ENCODE measurements at regions not wholly inside any gene's neighbourhood (a gene's known extent, or its start where the extent isn't known, plus 50 kb on each side); places are given as distances from the start of the nearest gene placed in this dataset.

- DNase-seq: no peak
Observed at GRCh38 chr13:40155201-40155600, 499.7 kb downstream of the COG6 start.

- DNase-seq: no peak
Observed at GRCh38 chr13:40158218-40158617, 502.8 kb downstream of the COG6 start.

GRCh38 chr13:40158757-40159156 lies 503.3 kb downstream of the COG6 start:
- DNase-seq: no peak

GRCh38 chr13:40159736-40160135 lies 504.3 kb downstream of the COG6 start:
- DNase-seq: no peak

- DNase-seq: no peak
Observed at GRCh38 chr13:40160618-40161350, 505.3 kb downstream of the COG6 start.

- no peak for DNase-seq
Observed at GRCh38 chr13:40161351-40161810, 505.1 kb downstream of the FOXO1 start.

GRCh38 chr13:40161931-40162330 lies 504.5 kb downstream of the FOXO1 start:
- DNase-seq: no peak

GRCh38 chr13:40163066-40164000 lies 503.1 kb downstream of the FOXO1 start:
- no peak for DNase-seq

- no peak for DNase-seq
Observed at GRCh38 chr13:40164133-40164532, 502.3 kb downstream of the FOXO1 start.

GRCh38 chr13:40165316-40165932 lies 501.0 kb downstream of the FOXO1 start:
- no peak for DNase-seq

GRCh38 chr13:40167327-40167726 lies 499.1 kb downstream of the FOXO1 start:
- DNase-seq: no peak

GRCh38 chr13:40168425-40169166 lies 497.8 kb downstream of the FOXO1 start:
- DNase-seq: no peak

- DNase-seq: no peak
Observed at GRCh38 chr13:40169476-40169875, 497.0 kb downstream of the FOXO1 start.

GRCh38 chr13:40170091-40170490 lies 496.4 kb downstream of the FOXO1 start:
- DNase-seq: no peak

GRCh38 chr13:40170982-40171381 lies 495.5 kb downstream of the FOXO1 start:
- no peak for DNase-seq

GRCh38 chr13:40171566-40171965 lies 494.9 kb downstream of the FOXO1 start:
- no peak for DNase-seq

GRCh38 chr13:40172149-40172591 lies 494.3 kb downstream of the FOXO1 start:
- no peak for DNase-seq

- no peak for DNase-seq
Observed at GRCh38 chr13:40172878-40173277, 493.6 kb downstream of the FOXO1 start.

- DNase-seq: no peak
Observed at GRCh38 chr13:40175639-40176038, 490.8 kb downstream of the FOXO1 start.

- no peak for DNase-seq
Observed at GRCh38 chr13:40176242-40176641, 490.2 kb downstream of the FOXO1 start.

- DNase-seq: no peak
Observed at GRCh38 chr13:40178130-40178529, 488.3 kb downstream of the FOXO1 start.

- no peak for DNase-seq
Observed at GRCh38 chr13:40179445-40180281, 486.8 kb downstream of the FOXO1 start.
